ENCODE measurements at regions not wholly inside any gene's neighbourhood (a gene's known extent, or its start where the extent isn't known, plus 50 kb on each side); places are given as distances from the start of the nearest gene placed in this dataset.

DNA sequence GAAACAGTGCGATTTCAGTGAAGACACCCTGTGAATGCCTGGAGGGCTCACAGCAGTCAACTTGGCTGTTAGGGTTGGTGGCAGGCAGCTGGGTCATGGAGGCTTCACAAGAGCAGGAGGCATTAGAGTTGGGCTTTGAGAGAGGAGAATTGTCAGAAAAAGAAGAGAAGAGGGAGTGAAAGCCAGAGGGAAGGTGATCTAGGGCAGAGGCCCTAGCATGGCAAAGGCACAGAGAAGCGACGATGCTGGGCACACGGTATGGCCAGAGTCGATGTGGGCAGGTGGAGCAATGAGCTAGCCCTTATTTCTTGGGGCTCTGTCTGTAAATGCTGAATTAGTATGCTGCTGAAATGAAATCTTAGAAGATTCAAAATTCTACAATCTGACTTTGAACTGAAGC, 52.6 kb upstream of the OLFM4 start:
- Mint-ChIP-seq H3K4me1 (no peaks in the 10 kb centered on the region), H3K36me3 (ENCODE audit: low read depth) (no peaks in the 10 kb centered on the region), H3K9me3 (no peaks in the 10 kb centered on the region), H3K4me3 (no peak overlapping the region), H3K27ac (no peak overlapping the region), H3K27me3 (peaks cover 6% of the 10 kb centered on the region)
- ChIA-PET POLR2A (no interaction called here), CTCF (interaction anchor here (2.0 kb wide), 1 partner anchor 8 kb away, joined by 12 read pairs; no protein-coding TSS in a partner anchor)
- DNase-seq, result no peak
- TF ChIP-seq, protein P1, sequence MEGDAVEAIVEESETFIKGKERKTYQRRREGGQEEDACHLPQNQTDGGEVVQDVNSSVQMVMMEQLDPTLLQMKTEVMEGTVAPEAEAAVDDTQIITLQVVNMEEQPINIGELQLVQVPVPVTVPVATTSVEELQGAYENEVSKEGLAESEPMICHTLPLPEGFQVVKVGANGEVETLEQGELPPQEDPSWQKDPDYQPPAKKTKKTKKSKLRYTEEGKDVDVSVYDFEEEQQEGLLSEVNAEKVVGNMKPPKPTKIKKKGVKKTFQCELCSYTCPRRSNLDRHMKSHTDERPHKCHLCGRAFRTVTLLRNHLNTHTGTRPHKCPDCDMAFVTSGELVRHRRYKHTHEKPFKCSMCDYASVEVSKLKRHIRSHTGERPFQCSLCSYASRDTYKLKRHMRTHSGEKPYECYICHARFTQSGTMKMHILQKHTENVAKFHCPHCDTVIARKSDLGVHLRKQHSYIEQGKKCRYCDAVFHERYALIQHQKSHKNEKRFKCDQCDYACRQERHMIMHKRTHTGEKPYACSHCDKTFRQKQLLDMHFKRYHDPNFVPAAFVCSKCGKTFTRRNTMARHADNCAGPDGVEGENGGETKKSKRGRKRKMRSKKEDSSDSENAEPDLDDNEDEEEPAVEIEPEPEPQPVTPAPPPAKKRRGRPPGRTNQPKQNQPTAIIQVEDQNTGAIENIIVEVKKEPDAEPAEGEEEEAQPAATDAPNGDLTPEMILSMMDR (IDR thresholded peaks at IDR 0.05), result no peak
- no peak for ATAC-seq (ENCODE audit: low read depth)
- intact Hi-C loops (cut with micrococcal nuclease), result no loop called here

GRCh38 chr13:52975161-52975560, 53.5 kb upstream of the OLFM4 start:
- H3K36me3 Mint-ChIP-seq (ENCODE audit: low read depth), result no peaks in the 10 kb centered on the region
- H3K4me3 Mint-ChIP-seq, result no peak overlapping the region
- no peak overlapping the region for H3K27ac Mint-ChIP-seq
- ATAC-seq (ENCODE audit: low read depth) (no peak), DNase-seq (no peak)
- intact Hi-C loops (cut with micrococcal nuclease), result no loop called here
- CTCF ChIA-PET, result no interaction called here
- POLR2A ChIA-PET, result no interaction called here
- TF ChIP-seq, protein P1 (IDR thresholded peaks at IDR 0.05), result no peak
- no peaks in the 10 kb centered on the region for H3K9me3 Mint-ChIP-seq
- no peaks in the 10 kb centered on the region for H3K4me1 Mint-ChIP-seq
- H3K27me3 Mint-ChIP-seq, result peaks cover 6% of the 10 kb centered on the region

- intact Hi-C loops (cut with micrococcal nuclease), result no loop called here
- CTCF ChIA-PET, result no interaction called here
- no peak overlapping the region for H3K27ac Mint-ChIP-seq
- no peaks in the 10 kb centered on the region for H3K4me1 Mint-ChIP-seq
- ATAC-seq (ENCODE audit: low read depth) (no peak), DNase-seq (no peak)
- no peaks in the 10 kb centered on the region for H3K36me3 Mint-ChIP-seq (ENCODE audit: low read depth)
- POLR2A ChIA-PET, result no interaction called here
- peaks cover 6% of the 10 kb centered on the region for H3K27me3 Mint-ChIP-seq
- TF ChIP-seq, protein P1 (IDR thresholded peaks at IDR 0.05), result no peak
- no peaks in the 10 kb centered on the region for H3K9me3 Mint-ChIP-seq
- H3K4me3 Mint-ChIP-seq, result no peak overlapping the region
Observed at GRCh38 chr13:52974711-52975110, 53.9 kb upstream of the OLFM4 start.

DNA sequence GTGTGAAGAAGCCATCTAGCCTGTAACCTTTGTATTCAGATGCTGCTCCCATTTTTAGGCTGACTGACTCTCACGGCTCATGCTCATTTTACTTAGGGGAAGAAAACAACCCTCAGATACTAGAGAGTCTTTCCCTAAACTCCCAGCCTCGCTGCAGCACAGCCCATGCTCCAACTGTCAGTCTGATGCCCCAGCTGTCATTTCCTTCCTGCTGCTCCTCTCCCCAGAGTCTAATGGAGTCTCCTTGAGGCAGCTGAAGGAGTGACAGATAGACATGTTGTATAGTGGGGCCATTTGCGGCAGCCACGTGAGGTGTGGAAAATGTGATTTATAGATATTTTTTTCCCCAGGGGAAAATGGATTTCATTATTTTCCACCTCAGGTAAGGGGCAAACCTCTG, 59.2 kb upstream of the OLFM4 start:
- POLR2A ChIA-PET, result no interaction called here
- DNase-seq, result no peak
- Mint-ChIP-seq H3K4me3 (no peak overlapping the region), H3K27ac (no peak overlapping the region), H3K27me3 (peaks cover 7% of the 10 kb centered on the region), H3K36me3 (ENCODE audit: low read depth) (no peaks in the 10 kb centered on the region), H3K4me1 (no peaks in the 10 kb centered on the region), H3K9me3 (no peaks in the 10 kb centered on the region)
- intact Hi-C loops (cut with micrococcal nuclease), result loop anchor here (2.0 kb wide), 2 partner anchors 305 to 399 kb away; no protein-coding TSS in a partner anchor
- ATAC-seq (ENCODE audit: low read depth), result no peak
- TF ChIP-seq, protein P1 (IDR thresholded peaks at IDR 0.05), result no peak
- CTCF ChIA-PET, result interaction anchor here (1.4 to 2.4 kb wide), 3 partner anchors 9 to 71 kb away, joined by 4 to 15 read pairs (median 11); no protein-coding TSS in a partner anchor

- Mint-ChIP-seq H3K27me3 (peaks cover 7% of the 10 kb centered on the region), H3K27ac (no peak overlapping the region), H3K4me1 (no peaks in the 10 kb centered on the region), H3K9me3 (no peaks in the 10 kb centered on the region), H3K4me3 (no peak overlapping the region), H3K36me3 (ENCODE audit: low read depth) (no peaks in the 10 kb centered on the region)
- CTCF ChIA-PET, result interaction anchor here (0.6 to 2.4 kb wide), 18 partner anchors 9 to 359 kb away, joined by 3 to 15 read pairs (median 4); no protein-coding TSS in a partner anchor
- intact Hi-C loops (cut with micrococcal nuclease), result loop anchor here (1.0 to 2.0 kb wide), 4 partner anchors 71 to 397 kb away; no protein-coding TSS in a partner anchor
- POLR2A ChIA-PET, result no interaction called here
- TF ChIP-seq, protein P1 (IDR thresholded peaks at IDR 0.05), result no peak
- ATAC-seq (ENCODE audit: low read depth) (peak; percentile 75), DNase-seq (peak; percentile 39)
Observed at GRCh38 chr13:52968074-52968700, 60.4 kb upstream of the OLFM4 start.
